ENCODE measurements at regions not wholly inside any gene's neighbourhood (a gene's known extent, or its start where the extent isn't known, plus 50 kb on each side); places are given as distances from the start of the nearest gene placed in this dataset.

DNA sequence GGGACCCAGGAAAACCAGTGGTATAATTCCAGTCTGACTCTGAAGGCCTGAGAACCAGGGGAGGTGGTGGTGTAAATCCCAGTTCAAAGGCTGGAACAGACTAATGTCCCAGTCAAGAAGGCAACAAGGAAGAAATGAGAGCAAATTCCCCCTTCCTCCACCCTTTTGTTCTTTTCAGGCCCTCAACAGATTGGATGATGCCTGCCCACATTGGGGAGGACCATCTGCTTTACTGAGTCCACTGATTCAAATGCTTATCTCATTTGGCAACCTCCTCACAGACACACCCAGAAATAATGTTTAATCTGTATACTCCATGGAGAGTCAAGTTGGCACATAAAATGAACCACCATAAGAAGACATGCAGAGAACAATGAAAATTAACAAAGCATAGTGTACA is 61.9 kb upstream of the CRYM start:
- TF ChIP-seq CTCF (conservative IDR thresholded peaks at IDR 0.05 in 1 of 2, IDR thresholded peaks at IDR 0.05 in 1 of 2; ENCODE audit: extremely low read depth in 1 of 2, insufficient read depth in 1 of 2, low read depth in 1 of 2, low read length in 2 of 2) (no peak), EZH2 (IDR thresholded peaks at IDR 0.05; ENCODE audit: borderline replicate concordance, low read length) (no peak)
